ENCODE measurements at regions not wholly inside any gene's neighbourhood (a gene's known extent, or its start where the extent isn't known, plus 50 kb on each side); places are given as distances from the start of the nearest gene placed in this dataset.

DNA sequence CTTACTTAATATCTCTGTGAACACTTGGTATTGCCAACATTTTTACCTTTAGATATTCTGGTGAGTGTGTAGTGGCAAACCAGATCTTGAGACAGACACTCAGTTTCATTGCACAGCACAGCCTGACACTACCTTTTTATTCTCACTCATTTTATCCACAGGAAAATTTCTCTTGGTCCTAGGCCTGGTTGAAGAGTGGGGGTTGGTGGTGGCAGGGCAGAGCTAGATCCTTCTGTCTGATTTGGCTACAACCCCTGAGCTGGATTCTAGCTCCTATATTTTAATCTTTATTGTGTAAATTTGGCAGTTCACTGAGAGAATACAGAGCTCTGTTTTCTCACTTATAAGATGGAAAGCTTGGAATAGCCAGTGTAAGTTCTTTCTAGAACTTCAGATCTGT, 396.9 kb downstream of the LRIG3 start:
- no peaks in the 10 kb centered on the region for H4K20me1 ChIP-seq (ENCODE audit: insufficient read depth, low read length)
- no peak overlapping the region for H2AFZ ChIP-seq (ENCODE audit: low read length)
- no peaks in the 10 kb centered on the region for H3K36me3 ChIP-seq (ENCODE audit: insufficient read depth, low read length)
- no peak overlapping the region for H3K9ac ChIP-seq (ENCODE audit: low read length)
- no peaks in the 10 kb centered on the region for H3K27me3 ChIP-seq (ENCODE audit: insufficient read depth, low read length)
- no peak overlapping the region for H3K27ac ChIP-seq (ENCODE audit: low read depth, low read length, poor library complexity, severe bottlenecking)
- H3K79me2 ChIP-seq (ENCODE audit: insufficient read depth, low read length), result no peaks in the 10 kb centered on the region
- no peaks in the 10 kb centered on the region for H3K9me3 ChIP-seq (ENCODE audit: low read length)
- TF ChIP-seq EZH2 (IDR thresholded peaks at IDR 0.05; ENCODE audit: borderline replicate concordance, low read length), result no peak
- no peaks in the 10 kb centered on the region for H3K9me2 ChIP-seq (ENCODE audit: low read depth, low read length)
- no peaks in the 10 kb centered on the region for H3F3A ChIP-seq (ENCODE audit: insufficient read depth, low read length)
- no peak overlapping the region for H3K4me2 ChIP-seq (ENCODE audit: low read length)
- H3K4me1 ChIP-seq (ENCODE audit: insufficient read depth, low read length, severe bottlenecking), result no peaks in the 10 kb centered on the region
- H3K4me3 ChIP-seq (ENCODE audit: low read depth, low read length, poor library complexity, severe bottlenecking), result no peak overlapping the region

DNA sequence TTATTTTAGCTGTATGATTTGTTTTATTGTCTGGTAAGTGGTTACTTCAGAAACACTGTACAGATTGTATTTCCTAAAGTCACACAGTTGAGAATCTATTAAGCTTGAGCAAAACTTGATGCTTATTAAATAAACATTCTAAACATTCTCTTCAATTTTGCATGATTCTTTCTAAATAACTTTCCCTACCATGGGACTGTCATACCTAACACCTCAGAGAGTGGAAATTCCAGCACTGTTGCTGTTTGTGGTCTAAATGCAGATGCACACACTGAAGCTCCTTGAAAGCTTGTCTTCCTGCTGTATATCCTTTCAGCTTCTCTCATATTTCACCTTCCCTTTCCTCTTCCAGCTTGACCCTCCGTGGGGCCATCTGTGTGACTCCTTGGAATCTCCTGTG, 392.0 kb downstream of the LRIG3 start:
- Histone ChIP-seq H3K79me2 (ENCODE audit: insufficient read depth, low read length) (no peaks in the 10 kb centered on the region), H3K9ac (ENCODE audit: low read length) (no peak overlapping the region), H3K9me2 (ENCODE audit: low read depth, low read length) (no peaks in the 10 kb centered on the region), H3K4me3 (ENCODE audit: low read depth, low read length, poor library complexity, severe bottlenecking) (no peak overlapping the region), H3K36me3 (ENCODE audit: insufficient read depth, low read length) (no peaks in the 10 kb centered on the region), H3F3A (ENCODE audit: insufficient read depth, low read length) (no peaks in the 10 kb centered on the region), H2AFZ (ENCODE audit: low read length) (no peak overlapping the region), H3K9me3 (ENCODE audit: low read length) (no peaks in the 10 kb centered on the region), H3K27me3 (ENCODE audit: insufficient read depth, low read length) (no peaks in the 10 kb centered on the region), H4K20me1 (ENCODE audit: insufficient read depth, low read length) (no peaks in the 10 kb centered on the region), H3K4me2 (ENCODE audit: low read length) (no peak overlapping the region), H3K4me1 (ENCODE audit: insufficient read depth, low read length, severe bottlenecking) (no peaks in the 10 kb centered on the region), H3K27ac (ENCODE audit: low read depth, low read length, poor library complexity, severe bottlenecking) (no peak overlapping the region)
- TF ChIP-seq, protein P1, sequence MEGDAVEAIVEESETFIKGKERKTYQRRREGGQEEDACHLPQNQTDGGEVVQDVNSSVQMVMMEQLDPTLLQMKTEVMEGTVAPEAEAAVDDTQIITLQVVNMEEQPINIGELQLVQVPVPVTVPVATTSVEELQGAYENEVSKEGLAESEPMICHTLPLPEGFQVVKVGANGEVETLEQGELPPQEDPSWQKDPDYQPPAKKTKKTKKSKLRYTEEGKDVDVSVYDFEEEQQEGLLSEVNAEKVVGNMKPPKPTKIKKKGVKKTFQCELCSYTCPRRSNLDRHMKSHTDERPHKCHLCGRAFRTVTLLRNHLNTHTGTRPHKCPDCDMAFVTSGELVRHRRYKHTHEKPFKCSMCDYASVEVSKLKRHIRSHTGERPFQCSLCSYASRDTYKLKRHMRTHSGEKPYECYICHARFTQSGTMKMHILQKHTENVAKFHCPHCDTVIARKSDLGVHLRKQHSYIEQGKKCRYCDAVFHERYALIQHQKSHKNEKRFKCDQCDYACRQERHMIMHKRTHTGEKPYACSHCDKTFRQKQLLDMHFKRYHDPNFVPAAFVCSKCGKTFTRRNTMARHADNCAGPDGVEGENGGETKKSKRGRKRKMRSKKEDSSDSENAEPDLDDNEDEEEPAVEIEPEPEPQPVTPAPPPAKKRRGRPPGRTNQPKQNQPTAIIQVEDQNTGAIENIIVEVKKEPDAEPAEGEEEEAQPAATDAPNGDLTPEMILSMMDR (IDR thresholded peaks at IDR 0.05; ENCODE audit: low read length), result no peak
- TF ChIP-seq EZH2 (IDR thresholded peaks at IDR 0.05; ENCODE audit: borderline replicate concordance, low read length), result no peak

DNA sequence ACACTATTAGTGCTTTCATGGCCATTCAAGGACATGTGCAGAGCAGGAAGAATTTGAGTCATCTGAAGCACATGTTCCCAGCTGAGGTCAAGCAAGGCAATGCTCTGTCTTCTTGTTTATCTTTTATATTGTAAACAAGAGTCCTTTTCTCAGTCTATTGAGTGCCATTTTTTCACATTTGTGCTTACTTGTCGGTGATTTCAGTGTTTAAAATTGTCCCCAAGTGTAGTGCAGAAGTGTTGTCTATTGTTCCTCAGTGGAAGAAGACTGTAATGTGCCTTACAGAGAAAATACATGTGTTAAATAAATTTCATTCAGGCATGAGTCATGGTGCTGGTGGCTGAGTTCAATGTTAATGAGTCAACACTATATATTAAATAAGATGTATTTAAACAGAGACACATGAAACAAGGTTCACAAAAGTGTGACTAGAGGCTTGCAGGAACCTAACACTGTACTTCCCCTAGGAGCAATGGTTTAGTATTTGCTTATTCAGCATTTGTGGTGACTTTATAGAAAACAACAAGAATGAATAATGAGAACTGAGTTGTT, 391.1 kb downstream of the LRIG3 start:
- no peak overlapping the region for H3K9ac ChIP-seq (ENCODE audit: low read length)
- no peak overlapping the region for H3K27ac ChIP-seq (ENCODE audit: low read depth, low read length, poor library complexity, severe bottlenecking)

More for the DNA sequence above, 391.1 kb downstream of the LRIG3 start:
- TF ChIP-seq EZH2 (IDR thresholded peaks at IDR 0.05; ENCODE audit: borderline replicate concordance, low read length), result no peak
- TF ChIP-seq, protein P1 (IDR thresholded peaks at IDR 0.05; ENCODE audit: low read length), result no peak
- Histone ChIP-seq H3F3A (ENCODE audit: insufficient read depth, low read length) (no peaks in the 10 kb centered on the region), H3K36me3 (ENCODE audit: insufficient read depth, low read length) (no peaks in the 10 kb centered on the region), H3K4me2 (ENCODE audit: low read length) (no peak overlapping the region), H3K4me3 (ENCODE audit: low read depth, low read length, poor library complexity, severe bottlenecking) (no peak overlapping the region), H3K4me1 (ENCODE audit: insufficient read depth, low read length, severe bottlenecking) (no peaks in the 10 kb centered on the region), H3K27me3 (ENCODE audit: insufficient read depth, low read length) (no peaks in the 10 kb centered on the region), H3K9me3 (ENCODE audit: low read length) (no peaks in the 10 kb centered on the region), H3K79me2 (ENCODE audit: insufficient read depth, low read length) (no peaks in the 10 kb centered on the region), H2AFZ (ENCODE audit: low read length) (no peak overlapping the region), H3K9me2 (ENCODE audit: low read depth, low read length) (no peaks in the 10 kb centered on the region), H4K20me1 (ENCODE audit: insufficient read depth, low read length) (no peaks in the 10 kb centered on the region)
